Erythroblast (primary cell): ENCODE measurements at regions not wholly inside any gene's neighbourhood (a gene's known extent, or its start where the extent isn't known, plus 50 kb on each side); places are given as distances from the start of the nearest gene placed in this dataset.

Experiments
- GATA1 ChIP-seq: IDR thresholded peaks from 2 replicates; pipeline ENCODE4 v1.6.1; 2011; ENCODE audit warnings: low read depth, mild to moderate bottlenecking, control low read depth, low read length, moderate library complexity
- POLR2A ChIP-seq: IDR thresholded peaks from 2 replicates; pipeline ENCODE4 v1.6.1; 2011; ENCODE audit warnings: mild to moderate bottlenecking, low read length

- TF ChIP-seq POLR2A (no peak), GATA1 (no peak)
These were observed 935.9 kb upstream of the EPHA5 start for GRCh38 chr4:66606215-66606614.
